ENCODE measurements at regions not wholly inside any gene's neighbourhood (a gene's known extent, or its start where the extent isn't known, plus 50 kb on each side); places are given as distances from the start of the nearest gene placed in this dataset.
"Not testable (repeated sequence)": the region's sequence is repeated elsewhere in the genome, so short reads cannot be mapped to it uniquely, and the experiment has no call there.

GRCh38 chr3:87543408-87543807 is 267.0 kb upstream of the POU1F1 start:
- TF ChIP-seq CTCF (IDR thresholded peaks at IDR 0.05; ENCODE audit: extremely low read depth in 1 of 2, insufficient read depth in 1 of 2, low read depth in 1 of 2, low read length in 2 of 2); POLR2A (IDR thresholded peaks at IDR 0.05; ENCODE audit: low read depth, low read length); JUN (IDR thresholded peaks at IDR 0.05; ENCODE audit: borderline replicate concordance, insufficient read depth, insufficient read length, low read depth); MAX (IDR thresholded peaks at IDR 0.05; ENCODE audit: insufficient read depth, insufficient read length); FOS (IDR thresholded peaks at IDR 0.05; ENCODE audit: borderline replicate concordance, insufficient read depth, low read length); MYC (IDR thresholded peaks at IDR 0.05; ENCODE audit: low read depth, low read length); POLR2AphosphoS5 (IDR thresholded peaks at IDR 0.05; ENCODE audit: insufficient read depth, low read depth, low read length); GATA2 (IDR thresholded peaks at IDR 0.05; ENCODE audit: insufficient read depth, insufficient read length, low read depth, low read length); EZH2 (IDR thresholded peaks at IDR 0.05; ENCODE audit: borderline replicate concordance, low read depth, low read length, severe bottlenecking): not testable (repeated sequence)
